ENCODE measurements at regions not wholly inside any gene's neighbourhood (a gene's known extent, or its start where the extent isn't known, plus 50 kb on each side); places are given as distances from the start of the nearest gene placed in this dataset.

GRCh38 chr3:43892061-43892460 is 201.3 kb downstream of the ABHD5 start:
- H3K9me3 Mint-ChIP-seq, result no peaks in the 10 kb centered on the region
- Histone ChIP-seq H3K23ac (ENCODE audit: insufficient read length, low read depth, low read length) (no peak overlapping the region), H3K79me2 (ENCODE audit: insufficient read depth, low read length) (no peaks in the 10 kb centered on the region), H2BK20ac (ENCODE audit: low read depth, low read length, poor library complexity, severe bottlenecking) (no peak overlapping the region), H3K23me2 (ENCODE audit: insufficient read length, low read depth, low read length, poor library complexity, severe bottlenecking) (peaks cover 5% of the 10 kb centered on the region), H3K4ac (ENCODE audit: low read depth, low read length) (no peak overlapping the region), H4K8ac (replicated peaks; ENCODE audit: insufficient read length, low read depth, low read length) (no peak overlapping the region), H3K14ac (ENCODE audit: insufficient read depth, low read length) (no peak overlapping the region), H3K4me1 (ENCODE audit: insufficient read depth, low read length) (peaks cover 6% of the 10 kb centered on the region; the same call in 1 of the 2 replicates), H3K79me1 (ENCODE audit: insufficient read depth, low read depth, low read length, poor library complexity, severe bottlenecking) (no peaks in the 10 kb centered on the region), H3K56ac (ENCODE audit: insufficient read length, low read depth, low read length) (no peak overlapping the region), H3K27me3 (ENCODE audit: insufficient read depth, low read length) (no peaks in the 10 kb centered on the region), H2BK15ac (ENCODE audit: low read depth, low read length) (no peak overlapping the region), H4K20me1 (ENCODE audit: control insufficient read depth, insufficient read depth, insufficient read length) (no peaks in the 10 kb centered on the region), H2BK12ac (ENCODE audit: insufficient read length, low read depth, low read length) (no peak overlapping the region), H3K9ac (ENCODE audit: extremely low read depth, insufficient read length, low read length) (no peak overlapping the region), H3K18ac (ENCODE audit: insufficient read length, low read depth, low read length) (no peak overlapping the region), H4K5ac (ENCODE audit: insufficient read length, low read depth, low read length) (no peak overlapping the region), H4K91ac (ENCODE audit: insufficient read length, low read depth, low read length) (no peak overlapping the region), H2BK120ac (ENCODE audit: low read depth, low read length, poor library complexity, severe bottlenecking) (no peak overlapping the region), H3T11ph (ENCODE audit: low read length) (no peak overlapping the region), H3K9me3 (ENCODE audit: control insufficient read depth, low read depth, low read length) (no peaks in the 10 kb centered on the region), H2BK5ac (ENCODE audit: insufficient read length, low read length) (no peak overlapping the region), H3K27ac (ENCODE audit: insufficient read length, low read depth, low read length) (no peak overlapping the region), H2AK5ac (ENCODE audit: insufficient read length, low read length) (no peak overlapping the region), H2AFZ (ENCODE audit: low read length) (no peak overlapping the region), H3K4me2 (ENCODE audit: insufficient read depth, insufficient read length, low read length) (no peak overlapping the region)
- DNase-seq, result no peak
- H3K4me3 Mint-ChIP-seq, result no peak overlapping the region
- no peak overlapping the region for H3K27ac Mint-ChIP-seq
- TF ChIP-seq CTCF (conservative IDR thresholded peaks at IDR 0.05), result no peak
- peaks cover 11 to 23% of the 10 kb centered on the region in 2 experiments for H3K4me1 Mint-ChIP-seq
- no CpG with 5 or more reads among the region's 6 CpGs for WGBS (ENCODE audit: extremely low coverage, insufficient read length, low lambda C conversion rate)
- peaks cover 51% of the 10 kb centered on the region for H3K27me3 Mint-ChIP-seq (ENCODE audit: low read depth)
- no peaks in the 10 kb centered on the region; a peak in 1 of 7 replicates for H3K36me3 Mint-ChIP-seq (ENCODE audit: insufficient read depth in 1 of 3, low read depth in 3 of 3)

Data from H9 (cell line).